Suppressor macrophage treated with lipopolysaccharide for 4 hours (primary cell): ENCODE measurements at regions not wholly inside any gene's neighbourhood (a gene's known extent, or its start where the extent isn't known, plus 50 kb on each side); places are given as distances from the start of the nearest gene placed in this dataset.

ENCODE experiments used
- DNase-seq: peaks from one replicate; pipeline ENCODE4 v3.0.0-alpha.2; 2020

- no peak for DNase-seq
These were observed 436.7 kb downstream of the TNS3 start for GRCh38 chr7:47145186-47145725.

- no peak for DNase-seq
These were observed 438.6 kb downstream of the TNS3 start for GRCh38 chr7:47143339-47143738.

GRCh38 chr7:47142867-47143175 lies 439.1 kb downstream of the TNS3 start:
- DNase-seq = no peak

DNA sequence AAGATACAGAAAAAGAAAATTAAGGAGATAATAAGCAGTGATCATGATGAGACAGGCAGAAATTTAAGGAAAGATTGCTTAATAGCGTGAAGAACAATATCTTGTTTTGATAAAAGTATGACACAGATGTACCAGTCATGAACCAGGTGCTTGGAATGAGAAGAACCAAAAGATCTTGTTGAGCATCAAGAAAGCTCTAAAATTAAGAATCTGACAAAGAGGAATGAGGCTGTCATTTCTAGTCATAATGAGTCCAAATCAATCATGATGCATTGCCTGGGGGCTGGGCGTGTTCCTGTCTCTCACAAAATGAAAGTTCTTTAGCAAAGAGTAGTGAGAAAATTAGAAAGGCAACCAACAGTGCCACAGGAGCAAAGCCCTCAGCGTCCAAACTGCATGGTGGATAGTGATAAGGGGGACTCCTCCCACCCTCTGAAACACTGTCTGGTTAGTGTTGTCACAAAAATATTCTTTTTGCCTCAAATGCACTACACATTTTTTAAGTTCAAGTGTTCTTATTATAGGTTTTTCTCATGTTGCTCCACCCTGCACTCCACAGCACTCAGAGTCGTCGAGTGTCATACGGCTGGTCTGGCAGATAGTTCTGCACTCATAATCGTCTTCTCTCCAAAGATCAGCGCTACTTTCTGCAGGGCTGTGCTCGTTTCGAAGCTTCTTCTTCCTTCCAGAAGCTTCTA lies 439.6 kb downstream of the TNS3 start:
- DNase-seq = no peak

- no peak for DNase-seq
These were observed 449.4 kb downstream of the TNS3 start for GRCh38 chr7:47132471-47132870.

- DNase-seq = no peak
These were observed 453.2 kb downstream of the TNS3 start for GRCh38 chr7:47128700-47129099.

GRCh38 chr7:47125529-47125928 lies 456.4 kb downstream of the TNS3 start:
- no peak for DNase-seq

GRCh38 chr7:47119261-47119865 lies 462.5 kb downstream of the TNS3 start:
- DNase-seq = no peak

GRCh38 chr7:47104206-47104549 lies 477.7 kb downstream of the TNS3 start:
- DNase-seq = no peak

- DNase-seq = no peak
These were observed 478.3 kb downstream of the TNS3 start for GRCh38 chr7:47103498-47104205.

GRCh38 chr7:47102331-47102841 lies 479.5 kb downstream of the TNS3 start:
- peak; percentile 55 for DNase-seq

- peak; percentile 44 for DNase-seq
These were observed 481.0 kb downstream of the TNS3 start for GRCh38 chr7:47100817-47101435.

DNA sequence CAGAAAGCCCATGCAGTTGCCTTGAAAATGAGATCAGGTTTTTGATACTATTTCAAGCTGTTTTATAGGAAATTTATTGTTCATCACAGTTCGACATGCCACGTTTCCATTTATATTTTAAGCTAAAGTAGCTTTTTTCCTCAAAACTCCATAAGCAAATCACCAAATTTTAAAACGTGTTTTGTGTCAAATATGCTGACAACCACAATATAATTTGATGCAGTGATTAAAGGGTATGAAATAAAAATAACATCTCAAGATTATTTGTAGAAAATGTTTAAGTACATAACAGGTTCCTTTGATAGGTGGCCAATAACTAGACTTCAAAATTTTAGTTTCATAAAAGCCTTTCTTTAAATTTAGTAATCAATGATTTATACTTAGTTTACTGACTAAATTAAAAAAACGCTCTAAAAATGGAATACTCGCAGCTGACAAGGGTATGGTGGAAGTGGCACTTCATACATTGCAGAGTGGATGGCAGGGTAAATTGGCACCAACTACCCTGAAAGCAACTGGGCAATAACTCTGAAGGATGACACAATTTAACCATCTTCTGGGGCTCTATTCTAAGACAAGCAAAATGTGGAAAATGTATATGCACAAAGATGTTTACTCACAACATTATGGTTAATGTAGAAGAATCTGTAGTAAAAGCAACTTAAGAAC lies 481.6 kb downstream of the TNS3 start:
- no peak for DNase-seq

DNA sequence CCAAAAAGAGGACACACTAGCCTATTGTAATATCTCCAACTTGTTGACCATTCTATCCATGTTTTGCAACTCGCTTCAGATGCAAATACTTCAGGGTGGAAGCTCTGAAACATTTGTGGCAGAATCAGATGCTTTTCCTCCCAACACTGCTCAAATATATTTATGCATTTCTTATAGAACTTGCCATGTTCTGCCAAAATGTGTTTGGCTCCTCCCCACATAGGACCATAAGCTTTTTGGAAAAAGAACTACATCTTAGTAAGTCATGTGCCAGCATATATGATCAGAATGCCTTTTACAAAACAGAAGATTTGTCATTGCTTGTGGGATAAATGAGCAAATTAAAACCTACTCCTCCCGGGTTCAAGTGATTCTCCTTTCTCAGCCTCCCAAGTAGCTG lies 484.5 kb downstream of the TNS3 start:
- DNase-seq = no peak

- no peak for DNase-seq
These were observed 486.0 kb downstream of the TNS3 start for GRCh38 chr7:47095946-47096345.

GRCh38 chr7:47094462-47094861 lies 487.4 kb downstream of the TNS3 start:
- no peak for DNase-seq

- DNase-seq = no peak
These were observed 488.3 kb downstream of the TNS3 start for GRCh38 chr7:47093320-47094234.

GRCh38 chr7:47092336-47092735 lies 489.6 kb downstream of the TNS3 start:
- no peak for DNase-seq

GRCh38 chr7:47091141-47091540 lies 490.8 kb downstream of the TNS3 start:
- DNase-seq = no peak

GRCh38 chr7:47089461-47089860 lies 492.4 kb downstream of the TNS3 start:
- DNase-seq = no peak

DNA sequence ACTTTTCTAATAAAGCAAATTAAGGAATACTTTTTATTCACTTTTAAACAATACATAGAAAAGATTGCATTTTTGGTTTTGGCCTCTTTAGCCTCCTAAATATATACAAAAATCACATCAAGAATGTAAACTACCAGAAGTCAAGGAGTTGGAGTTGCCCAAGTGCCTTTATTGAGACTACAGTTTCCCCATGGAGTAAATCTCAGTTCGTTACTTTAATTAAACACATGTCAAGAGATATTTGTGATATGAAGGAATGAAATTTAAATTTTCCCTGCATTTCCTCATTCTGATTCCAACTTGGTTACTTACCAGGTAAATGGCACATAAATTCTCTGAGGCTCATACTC lies 492.9 kb downstream of the TNS3 start:
- DNase-seq = no peak
